GM18498 (cell line): ENCODE measurements at regions not wholly inside any gene's neighbourhood (a gene's known extent, or its start where the extent isn't known, plus 50 kb on each side); places are given as distances from the start of the nearest gene placed in this dataset.

Source experiments
- ATAC-seq: cut with Tn5 transposase; IDR thresholded peaks from one replicate; pipeline ENCODE4 v1.9.1; 2021; ENCODE audit warnings: mild to moderate bottlenecking, moderate library complexity; ENCODE audit not compliant: unreplicated experiment

- ATAC-seq, result no peak
Measured at GRCh38 chr1:102084771-102085535, 88.2 kb upstream of the OLFM3 start.

GRCh38 chr1:102083192-102083591, 86.5 kb upstream of the OLFM3 start:
- ATAC-seq, result no peak

GRCh38 chr1:102074874-102075273, 78.1 kb upstream of the OLFM3 start:
- no peak for ATAC-seq

GRCh38 chr1:102071451-102071850, 74.7 kb upstream of the OLFM3 start:
- ATAC-seq, result no peak

GRCh38 chr1:102050556-102050955, 53.8 kb upstream of the OLFM3 start:
- ATAC-seq, result no peak

DNA sequence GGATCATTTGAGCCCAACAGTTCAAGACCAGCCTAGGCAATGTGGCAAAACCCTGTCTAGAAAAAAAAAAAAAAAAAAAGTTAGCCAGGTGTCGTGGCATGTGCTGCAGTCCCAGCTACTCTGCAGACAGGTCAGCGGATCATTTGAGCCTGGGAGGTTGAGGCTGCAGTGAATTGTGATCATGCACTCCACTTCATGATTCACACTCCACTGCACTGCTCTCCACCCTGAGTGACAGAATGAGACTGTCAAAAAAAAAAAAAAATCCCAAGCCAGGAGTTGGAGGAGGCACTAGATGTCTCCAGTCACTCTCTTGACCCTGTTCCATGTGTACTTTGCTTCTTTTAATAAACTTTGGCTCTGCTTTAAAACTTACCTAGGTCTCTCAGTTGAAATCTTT, 51.0 kb upstream of the OLFM3 start:
- ATAC-seq, result no peak
